ENCODE measurements at regions not wholly inside any gene's neighbourhood (a gene's known extent, or its start where the extent isn't known, plus 50 kb on each side); places are given as distances from the start of the nearest gene placed in this dataset.

- TF ChIP-seq EZH2 (IDR thresholded peaks at IDR 0.05; ENCODE audit: borderline replicate concordance, low read length) (no peak), CTCF (conservative IDR thresholded peaks at IDR 0.05 in 1 of 2, IDR thresholded peaks at IDR 0.05 in 1 of 2; ENCODE audit: extremely low read depth in 1 of 2, insufficient read depth in 1 of 2, low read depth in 1 of 2, low read length in 2 of 2) (no peak)
Measured at GRCh38 chr11:87908086-87908485, 267.2 kb downstream of the RAB38 start.

Data from mammary epithelial cell (primary cell).